ENCODE measurements at regions not wholly inside any gene's neighbourhood (a gene's known extent, or its start where the extent isn't known, plus 50 kb on each side); places are given as distances from the start of the nearest gene placed in this dataset.
"Not testable (repeated sequence)": the region's sequence is repeated elsewhere in the genome, so short reads cannot be mapped to it uniquely, and the experiment has no call there.

DNA sequence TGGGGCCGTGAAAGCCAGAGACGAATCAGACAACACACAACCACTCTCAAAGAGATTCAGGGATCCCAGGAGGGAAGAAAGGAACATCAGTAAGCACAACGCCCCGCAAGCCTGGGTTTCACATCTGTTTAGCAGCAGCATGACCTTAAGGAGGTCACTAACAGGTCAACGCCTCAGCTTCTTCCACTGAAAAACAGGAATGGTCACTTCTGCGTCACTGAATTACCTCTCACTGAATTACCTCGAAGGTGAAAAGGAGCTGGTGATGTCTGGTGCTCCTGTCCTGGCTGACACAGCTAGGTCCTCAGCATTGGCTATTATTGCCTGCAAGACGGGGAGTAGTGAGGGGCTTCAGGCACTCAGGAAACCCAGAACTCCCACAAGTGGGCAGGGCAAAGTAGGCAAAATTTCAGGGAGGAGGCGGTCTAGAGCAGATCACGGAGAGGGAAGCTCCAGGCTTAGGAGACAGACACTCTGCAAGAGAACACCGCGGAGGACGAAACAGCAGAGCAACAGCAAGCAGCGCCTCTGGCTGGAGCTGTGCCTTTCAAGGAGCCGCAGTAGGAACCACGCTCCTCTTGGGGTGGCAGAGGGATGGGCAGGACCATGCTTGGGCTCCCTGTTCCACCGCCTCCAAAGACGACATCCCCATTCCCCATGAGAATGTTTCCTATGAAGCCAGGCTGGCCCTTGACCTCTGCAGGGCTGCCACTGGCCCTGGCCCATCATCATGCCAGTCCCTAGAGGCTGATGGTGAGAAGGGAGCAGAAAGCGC, 108.4 kb downstream of the SINHCAF start:
- DNase-seq: no peak

DNA sequence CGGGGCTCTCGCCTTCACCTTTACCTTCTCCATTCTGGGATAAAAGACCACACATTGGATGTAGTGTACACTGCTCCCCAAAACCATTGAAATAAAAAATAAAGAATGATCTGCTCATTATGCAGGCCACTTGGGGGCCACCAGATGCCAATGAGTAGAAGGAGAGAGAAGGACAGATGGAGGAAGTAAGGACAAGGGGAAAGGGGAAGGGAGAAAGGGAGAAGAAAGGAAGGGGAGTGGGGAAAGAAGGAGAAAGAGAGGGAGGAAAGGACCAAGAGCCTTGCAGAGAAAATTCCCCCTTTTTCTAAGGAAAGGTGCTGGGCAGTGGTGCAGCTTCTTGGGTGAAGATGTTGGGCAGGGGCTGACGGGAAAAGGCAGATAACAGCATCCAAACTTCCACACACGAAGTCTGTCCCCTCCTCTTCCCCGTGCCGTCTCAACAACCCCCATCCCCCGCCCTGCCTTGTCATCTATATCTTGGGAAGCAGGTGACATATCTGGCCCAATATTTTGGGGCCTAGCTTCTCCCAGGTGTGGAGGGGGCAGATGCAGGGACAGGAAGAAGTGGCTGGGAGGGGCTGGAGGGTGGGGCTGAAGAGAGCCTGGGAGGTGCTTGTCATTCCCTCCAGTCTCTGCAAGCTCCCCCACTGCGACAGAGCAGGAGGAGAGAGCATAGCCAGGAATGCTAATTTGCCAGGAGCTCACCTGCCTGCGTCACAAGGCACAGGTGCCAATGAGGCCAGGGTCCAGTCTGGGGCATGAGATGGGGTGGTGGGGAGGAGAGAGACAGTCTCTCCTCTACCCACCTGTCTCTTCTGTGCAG, 107.5 kb downstream of the SINHCAF start:
- DNase-seq: no peak

DNA sequence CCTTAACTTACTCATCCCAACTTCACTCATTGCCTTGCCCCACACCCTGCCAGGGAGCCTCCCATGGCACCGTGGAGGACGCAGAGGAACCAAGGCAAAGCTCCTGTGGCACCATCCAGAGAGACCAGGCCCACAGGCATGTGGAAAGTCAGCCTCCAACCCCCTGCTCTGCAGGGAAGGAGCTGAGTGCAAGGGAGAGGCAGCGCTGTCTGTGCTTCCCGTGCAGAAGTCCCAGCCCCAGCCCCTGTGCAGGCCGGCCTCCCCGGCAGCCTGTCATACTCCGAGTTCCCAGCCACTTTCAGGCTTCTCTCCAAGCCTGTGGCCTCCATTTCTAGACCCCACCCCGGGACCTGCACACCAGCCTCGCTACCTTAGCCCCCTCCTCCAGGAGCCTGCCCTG, 106.4 kb downstream of the SINHCAF start:
- no peak for DNase-seq

DNA sequence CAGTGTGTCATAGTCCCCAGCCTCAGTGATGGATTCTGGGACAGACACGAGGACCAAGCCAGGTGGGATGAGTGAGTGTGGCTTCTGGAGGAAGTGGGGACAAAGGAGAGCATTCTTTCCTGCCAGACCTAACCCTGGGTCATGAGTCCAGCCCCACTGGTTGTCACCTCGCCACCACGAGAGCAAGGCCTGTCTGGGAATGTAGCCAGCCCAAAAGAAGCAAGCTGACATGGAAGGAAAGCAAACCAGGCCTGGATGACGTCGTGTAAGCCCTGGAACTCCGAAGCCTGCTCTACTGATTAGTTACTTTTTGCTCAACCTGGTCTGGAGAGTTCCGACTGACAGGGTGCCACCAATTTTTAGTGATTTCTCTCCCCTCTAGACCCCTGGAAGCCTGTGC, 105.9 kb downstream of the SINHCAF start:
- no peak for DNase-seq

DNA sequence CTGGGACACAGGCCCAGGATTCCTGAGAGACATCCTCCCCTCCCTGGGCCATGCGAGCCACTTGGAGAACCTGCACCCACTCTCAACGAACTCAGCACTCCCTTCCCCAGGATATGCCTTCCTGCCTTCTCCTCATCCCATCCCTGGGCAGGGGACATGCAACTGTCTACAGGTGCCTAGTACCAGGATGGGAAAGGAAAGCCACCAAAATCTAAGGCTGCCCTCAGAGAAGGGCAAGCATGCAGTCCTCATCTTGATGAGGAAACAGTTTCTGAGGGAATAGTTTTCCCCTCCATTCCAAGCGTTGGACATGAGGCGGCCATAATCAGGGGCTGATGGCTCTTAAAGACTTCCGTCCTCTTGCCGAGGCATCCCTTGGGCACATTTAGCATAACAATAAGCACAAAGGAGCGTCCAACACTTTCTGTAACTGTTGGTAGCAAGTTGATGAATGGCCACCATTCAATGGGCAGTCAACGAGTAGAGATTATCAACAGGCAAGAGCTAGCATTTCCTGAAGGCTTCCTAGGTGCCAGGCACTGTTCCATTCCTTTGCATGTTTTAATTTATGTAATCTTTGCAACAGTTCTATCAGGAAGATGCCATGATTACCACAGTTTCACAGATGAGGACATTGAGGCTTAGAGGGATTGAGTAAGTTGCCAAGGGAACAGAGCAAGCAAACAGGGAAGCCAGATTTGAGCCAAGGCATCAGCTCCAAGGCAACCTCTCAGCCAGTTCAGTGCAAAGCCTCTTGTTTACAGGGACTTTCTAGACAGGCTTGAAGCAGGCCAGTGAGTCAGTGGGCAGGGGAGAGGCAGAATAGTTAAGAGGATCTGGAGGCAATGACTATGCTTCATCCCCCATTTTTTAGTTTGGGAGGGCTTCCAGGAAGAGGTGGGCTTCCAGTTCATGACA, 105.1 kb downstream of the SINHCAF start:
- DNase-seq: no peak

DNA sequence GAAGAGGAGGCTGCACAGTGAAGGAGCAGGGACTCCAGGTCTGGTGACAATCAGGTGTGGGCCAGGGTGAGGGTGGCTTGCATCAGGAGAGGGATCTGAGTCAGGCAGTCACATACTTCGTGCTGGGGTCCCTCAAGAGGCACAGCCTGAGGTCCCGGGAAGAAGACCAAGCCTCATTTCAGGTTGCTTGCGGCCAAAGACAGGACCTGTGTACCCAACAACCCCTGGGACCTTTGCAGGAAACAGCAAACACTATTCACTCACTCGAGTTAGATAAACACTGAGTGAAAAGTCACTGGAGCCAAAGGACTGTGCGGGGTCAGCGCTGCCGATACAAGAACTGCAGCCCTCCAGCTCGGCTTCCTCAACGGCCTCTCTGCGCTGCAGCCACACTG, 104.4 kb downstream of the SINHCAF start:
- DNase-seq: no peak

DNA sequence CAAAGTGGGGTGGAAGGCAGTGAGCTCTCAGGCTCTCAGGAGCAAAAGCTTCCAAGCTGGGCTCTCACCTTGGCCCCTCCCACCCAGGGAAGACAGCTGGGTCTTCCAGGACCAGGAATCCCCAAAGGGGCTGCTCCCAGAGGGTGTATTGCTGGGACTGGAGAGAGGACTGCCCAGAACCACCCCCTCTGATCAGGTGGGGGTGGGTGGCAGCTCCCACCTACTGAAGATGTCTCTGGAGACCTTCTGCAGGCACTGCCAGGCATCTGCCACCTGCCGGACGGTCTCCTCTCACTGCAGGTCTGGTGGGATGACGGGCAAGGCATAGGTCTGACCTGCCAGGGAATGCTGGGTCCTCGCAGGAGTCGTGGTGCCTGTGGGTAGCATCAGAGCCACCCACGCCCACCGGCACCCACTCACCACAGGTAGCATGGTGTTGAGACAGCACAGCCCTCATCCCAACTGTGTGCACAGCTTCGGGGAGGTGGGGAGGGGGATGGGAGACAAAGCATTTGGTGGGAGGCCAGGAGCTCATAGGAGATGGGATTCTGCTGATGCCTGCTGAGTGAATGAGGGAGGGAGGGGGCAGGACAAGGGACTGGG, 103.2 kb downstream of the SINHCAF start:
- no peak for DNase-seq

DNA sequence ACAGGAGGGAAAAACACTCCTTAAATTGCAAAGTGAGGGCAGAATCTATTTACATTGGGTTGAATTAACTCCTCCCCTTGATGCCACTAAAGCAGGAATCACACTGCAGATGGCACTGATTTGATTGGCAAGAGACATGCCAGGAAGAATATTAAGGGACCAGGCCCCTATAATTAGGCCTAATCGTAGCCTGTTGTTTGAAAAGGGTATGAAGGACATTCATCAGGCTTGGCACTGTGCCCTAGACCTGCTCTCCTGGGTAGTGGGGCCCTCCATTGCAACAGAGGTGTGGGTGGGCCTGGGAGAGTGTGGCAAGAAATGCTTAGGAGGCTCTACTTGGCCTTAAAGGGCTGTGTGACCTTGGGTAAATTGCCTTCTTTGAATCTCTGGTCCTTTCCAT, 102.3 kb downstream of the SINHCAF start:
- not testable (repeated sequence) for DNase-seq

DNA sequence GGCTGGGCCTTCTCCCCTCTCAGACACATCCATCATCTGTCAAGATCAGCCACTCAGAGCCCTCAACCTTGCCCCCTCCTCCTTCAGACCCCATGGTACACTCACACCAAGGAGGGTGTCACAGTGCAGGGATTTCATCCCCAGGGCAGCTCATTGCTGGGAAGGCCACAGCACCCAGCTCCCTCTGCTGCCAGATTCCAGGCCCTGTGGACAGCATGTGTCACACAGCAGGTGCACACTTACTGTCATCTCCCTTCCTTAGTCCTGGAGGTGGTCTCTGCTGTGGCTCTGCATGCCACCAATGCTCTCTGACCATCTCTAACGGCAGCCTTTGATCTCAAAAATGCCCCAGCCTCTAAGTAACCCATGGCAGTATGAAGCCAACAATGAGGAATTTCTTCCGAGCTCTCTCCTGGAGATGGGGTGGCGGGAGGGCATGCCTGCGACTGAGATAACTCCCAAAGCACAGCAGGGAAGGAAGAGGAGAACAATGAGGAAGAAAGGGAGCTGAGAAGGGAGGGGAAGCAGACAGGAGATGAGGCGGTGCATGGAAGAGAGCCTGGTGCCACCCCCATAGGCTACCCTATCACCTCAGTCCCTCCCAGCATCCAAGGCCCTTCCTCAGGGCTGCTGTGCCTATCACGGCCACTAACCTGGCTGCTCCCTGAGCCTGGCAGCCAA, 101.0 kb downstream of the SINHCAF start:
- no peak for DNase-seq

DNA sequence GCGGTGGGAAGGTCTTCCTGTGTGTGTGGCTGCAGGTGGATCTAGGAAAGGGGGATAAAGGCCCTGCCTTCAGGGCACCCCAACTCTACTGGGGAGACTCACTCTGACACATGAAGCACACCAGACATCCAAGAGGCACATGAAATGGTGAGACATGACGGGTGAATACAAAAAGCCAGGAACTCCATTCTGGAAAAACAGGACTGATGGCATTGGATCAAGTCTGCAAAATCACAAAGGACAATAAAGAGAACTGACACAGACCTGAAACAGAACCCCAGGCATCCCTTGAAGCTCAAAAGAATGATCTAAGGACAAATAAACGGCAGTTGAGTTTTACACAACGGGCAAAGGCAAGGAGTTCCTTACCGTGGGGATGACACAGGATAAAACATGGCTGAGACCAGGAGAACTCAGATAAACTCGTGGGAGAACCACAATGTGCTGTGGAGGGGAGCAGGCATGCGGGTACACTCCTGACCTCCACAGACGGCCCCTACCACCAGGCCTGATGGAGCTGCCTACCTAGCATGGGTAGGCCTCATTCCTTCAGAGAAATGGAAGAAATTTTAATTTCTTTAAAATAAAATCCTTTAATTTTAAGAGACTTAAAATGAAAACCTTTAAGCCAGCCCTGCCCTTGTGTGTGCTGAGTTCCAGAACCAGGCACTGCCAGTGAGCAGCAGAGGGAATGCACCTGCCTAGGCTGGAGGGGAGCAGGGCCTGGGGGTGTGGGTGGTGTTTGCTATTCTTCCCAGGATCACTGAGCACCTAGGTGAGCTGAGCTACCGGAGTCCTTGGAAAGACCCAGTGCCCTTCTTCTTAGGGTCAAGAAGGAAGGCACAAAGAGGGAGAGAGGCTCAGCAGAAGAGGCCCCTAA, 100.1 kb downstream of the SINHCAF start:
- no peak for DNase-seq

DNA sequence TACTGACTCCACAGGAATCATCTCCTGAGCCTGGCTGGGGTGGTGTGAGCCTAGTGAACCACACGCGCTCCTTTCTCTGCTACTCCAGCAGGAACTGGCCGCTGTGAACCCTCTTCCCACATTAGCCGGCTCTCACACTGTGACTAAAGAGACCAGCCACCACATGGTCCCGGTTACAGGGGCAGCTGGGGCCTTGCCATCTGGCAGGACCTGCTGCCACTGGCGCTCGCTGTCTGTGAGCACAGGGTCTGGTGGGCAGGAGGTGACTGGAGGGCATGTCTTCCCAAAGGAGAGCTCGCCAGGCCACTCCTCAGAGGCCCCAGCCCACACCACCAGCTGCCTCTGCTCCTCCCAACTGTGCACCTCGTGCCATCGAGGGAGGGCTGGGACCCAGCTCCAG, 99.3 kb downstream of the SINHCAF start:
- DNase-seq: no peak

DNA sequence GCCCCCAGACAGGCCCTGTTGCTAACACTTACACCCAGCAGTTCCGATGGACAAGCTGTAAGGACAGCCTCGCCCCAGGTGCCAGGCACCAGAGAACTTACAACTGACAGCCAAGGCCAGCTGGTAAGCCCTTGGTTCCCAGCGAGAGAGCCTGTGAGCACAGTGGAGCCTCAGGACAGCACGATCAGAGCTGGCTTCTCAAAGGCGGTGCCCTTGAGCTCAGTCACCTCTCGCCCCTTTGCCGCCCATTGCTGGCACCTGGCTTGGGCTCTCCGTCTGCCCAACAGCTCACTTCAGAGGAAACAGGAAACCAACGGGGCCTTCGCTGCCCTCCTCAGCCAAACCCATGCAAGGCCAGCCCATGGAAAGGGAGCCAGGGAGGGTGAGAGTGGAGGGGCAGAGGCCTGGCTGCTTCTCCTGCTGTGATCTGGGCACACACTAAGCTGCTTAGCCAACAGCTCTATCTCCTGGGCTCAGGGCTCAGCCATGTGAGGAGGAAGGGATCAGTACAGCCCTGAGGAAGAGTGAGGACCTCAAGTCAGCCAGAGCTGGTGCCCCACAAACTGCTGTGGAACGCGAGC, 98.5 kb downstream of the SINHCAF start:
- no peak for DNase-seq

DNA sequence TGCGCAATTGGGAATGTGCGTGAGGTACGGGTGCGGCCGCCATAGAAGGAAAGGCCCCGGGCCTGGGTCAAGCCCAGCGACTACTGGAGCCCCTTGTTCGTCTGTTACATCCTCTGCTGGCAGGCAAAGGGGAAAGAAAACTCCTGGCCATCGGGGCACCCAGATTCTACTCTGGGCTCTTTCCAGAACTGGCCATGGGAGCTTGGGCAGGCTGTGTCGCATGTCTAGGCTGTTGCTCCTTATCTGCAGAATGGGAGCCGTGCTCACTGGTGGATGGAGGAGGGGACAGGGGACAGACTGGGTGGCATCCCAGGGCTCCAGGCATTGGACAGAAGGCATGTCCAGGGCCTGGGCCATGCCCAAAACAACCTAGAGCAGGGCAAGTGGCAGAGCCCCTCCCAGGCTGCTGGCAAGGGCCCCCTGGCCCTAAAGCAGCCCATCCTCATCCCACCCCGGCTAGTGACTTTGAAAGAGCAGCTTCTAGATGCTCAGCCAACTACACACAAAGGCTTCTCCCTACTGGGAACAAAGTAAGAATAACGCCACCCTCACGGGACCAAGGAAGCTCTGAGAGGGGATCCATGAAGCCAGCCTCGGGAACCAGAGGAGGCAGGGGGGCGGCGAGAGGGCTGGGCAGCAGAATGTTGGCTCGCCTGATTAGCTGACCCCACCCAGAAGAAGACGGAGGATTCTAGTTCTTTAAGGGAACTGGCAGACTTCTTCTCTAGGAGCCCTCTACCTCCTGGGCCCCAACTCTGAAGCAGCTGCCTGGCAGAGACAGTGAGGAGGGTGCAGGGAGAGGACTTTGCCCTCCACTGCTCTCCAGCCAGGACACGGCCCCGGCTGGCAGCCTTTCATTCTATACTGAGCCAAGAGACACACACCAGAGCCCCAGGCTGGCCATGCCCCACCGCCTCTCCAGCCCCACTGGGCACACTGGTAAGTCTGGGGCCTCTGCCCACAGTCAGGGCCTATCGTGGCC, 96.8 kb downstream of the SINHCAF start:
- no peak for DNase-seq

DNA sequence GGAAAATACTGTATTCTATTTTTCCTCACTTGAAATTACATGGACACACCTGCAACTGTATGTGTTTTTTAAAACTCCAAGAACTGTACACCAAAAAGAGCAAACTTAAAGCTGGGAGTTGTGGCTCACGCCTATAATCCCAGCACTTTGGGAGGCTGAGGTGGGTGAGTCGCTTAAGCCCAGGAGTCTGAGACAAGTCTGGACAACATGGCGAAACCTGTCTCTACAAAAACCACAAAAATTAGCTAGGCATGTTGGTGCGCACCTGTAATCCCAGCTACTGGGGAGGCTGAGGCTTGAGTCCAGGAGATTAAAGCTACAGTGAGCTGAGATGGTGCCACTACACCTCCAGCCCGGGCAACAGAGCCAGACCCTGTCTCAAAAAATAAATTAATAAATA, 95.9 kb downstream of the SINHCAF start:
- no peak for DNase-seq

All from fibroblast of skin of right biceps (primary cell).